Occipital lobe (tissue), 1 donor: ENCODE measurements at regions not wholly inside any gene's neighbourhood (a gene's known extent, or its start where the extent isn't known, plus 50 kb on each side); places are given as distances from the start of the nearest gene placed in this dataset.
A peak's percentile ranks its signal among the peaks of the same experiment; 100 is the strongest.
"Not testable (repeated sequence)": the region's sequence is repeated elsewhere in the genome, so short reads cannot be mapped to it uniquely, and the experiment has no call there.

Experiments
- DNase-seq: peaks from one replicate; lab custom pipeline; 2025; lab: John Stamatoyannopoulos, UW

DNA sequence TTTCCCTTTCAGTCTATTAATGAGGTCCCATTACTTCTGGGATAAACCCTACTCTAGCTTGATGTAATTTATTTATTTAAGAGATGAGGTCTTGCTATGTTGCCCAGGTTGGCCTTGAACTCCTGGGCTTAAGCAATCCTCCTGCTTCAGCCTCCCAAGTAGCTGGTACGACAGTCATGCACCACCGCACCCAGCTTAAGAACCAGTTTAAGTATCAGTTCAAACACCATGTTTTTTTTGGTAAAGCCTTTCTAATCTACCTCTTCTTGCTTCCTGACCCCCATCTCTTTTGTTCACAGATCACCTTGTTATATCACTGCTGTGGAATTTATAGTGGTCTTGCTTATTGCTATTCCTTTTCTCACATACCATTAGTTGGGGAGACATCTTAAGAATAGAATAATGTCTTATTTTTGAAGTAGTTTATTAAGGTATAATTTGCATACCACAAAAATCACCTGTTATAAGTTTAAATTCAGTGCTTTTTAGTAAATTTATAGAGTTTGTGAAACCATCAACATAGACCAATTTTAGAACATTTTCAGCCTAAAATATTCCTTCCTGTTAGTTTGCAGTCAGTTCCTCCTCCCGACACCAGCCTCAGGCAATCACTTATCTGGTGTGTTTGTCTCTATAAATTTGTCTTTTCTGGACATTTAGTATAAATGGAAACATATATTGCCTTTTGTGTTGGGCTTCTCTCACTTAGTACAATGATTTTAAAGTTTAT is 257.9 kb downstream of the PDCD6IP start:
- no peak for DNase-seq

DNA sequence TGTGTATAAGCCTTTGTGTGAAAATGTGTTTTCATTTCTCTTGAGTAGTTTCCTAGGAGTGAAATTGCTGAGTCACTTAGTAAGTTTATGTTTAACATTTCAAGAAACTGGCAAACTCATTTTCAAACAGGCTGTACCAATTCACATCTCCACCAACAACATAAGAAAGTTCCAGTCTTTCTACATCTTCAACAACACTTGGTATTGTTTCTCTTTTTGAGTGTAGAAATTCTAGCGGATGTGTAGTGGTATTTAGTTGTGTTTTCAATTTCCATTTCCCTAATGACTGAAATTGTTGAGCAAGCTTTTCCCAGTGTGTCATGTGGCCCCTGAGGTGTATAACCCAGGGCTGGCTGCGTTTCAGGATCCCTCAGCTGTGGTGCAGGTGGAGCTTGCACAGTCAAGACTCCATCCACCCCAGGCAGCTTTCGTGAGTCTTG is 258.5 kb downstream of the PDCD6IP start:
- no peak for DNase-seq

DNA sequence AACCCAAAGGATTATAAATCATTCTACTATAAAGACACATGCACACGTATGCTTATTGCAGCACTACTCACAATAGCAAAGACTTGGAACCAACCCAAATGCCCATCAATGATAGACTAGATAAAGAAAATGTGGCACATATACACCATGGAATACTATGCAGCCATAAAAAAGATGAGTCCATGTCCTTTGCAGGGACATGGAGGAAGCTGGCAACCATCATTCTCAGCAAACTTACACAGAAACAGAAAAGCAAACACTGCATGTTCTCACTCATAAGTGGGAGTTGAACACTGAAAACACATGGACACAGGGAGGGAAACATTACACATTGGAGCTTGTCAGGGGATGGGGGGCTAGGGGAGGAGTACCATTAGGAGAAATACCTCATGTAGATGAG is 262.6 kb downstream of the PDCD6IP start:
- not testable (repeated sequence) for DNase-seq

DNA sequence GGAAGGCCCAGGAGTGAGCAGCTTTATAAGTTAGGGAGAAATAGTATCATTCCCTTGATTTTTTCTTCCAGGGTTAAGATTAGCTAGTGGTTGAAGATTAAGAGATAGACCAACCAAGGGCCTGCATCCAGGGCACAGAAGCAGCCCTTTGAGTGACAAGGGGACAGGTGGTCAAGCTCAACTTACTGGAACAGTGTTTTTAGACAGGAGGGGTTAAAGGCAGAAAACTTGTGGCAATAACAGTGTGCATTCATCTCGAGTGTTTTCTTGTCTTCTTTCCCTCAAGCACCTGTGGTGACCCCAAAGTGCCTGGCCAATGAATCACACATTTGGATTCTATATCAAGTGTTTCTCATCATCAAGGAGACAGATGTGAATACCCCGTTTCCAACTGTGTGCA is 267.5 kb downstream of the PDCD6IP start:
- DNase-seq: no peak

DNA sequence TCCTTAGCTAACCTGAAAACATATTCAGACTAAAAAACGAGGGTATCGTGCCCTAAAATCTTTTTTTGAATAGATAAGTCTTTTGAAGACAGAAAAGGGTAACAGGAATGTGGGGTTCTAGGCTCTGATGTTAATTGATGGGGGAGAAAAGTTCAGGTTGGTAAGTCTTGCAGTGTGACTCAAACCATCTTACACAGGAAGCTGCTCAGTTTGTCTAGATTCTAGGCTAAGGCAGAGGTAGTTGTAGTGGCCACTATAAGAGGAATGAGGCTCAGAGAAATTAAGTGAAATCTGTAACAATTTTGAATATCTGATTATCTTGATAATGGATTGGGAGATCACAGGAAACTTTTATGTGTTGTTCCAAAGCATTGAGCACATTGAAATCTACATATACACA is 267.9 kb downstream of the PDCD6IP start:
- no peak for DNase-seq

DNA sequence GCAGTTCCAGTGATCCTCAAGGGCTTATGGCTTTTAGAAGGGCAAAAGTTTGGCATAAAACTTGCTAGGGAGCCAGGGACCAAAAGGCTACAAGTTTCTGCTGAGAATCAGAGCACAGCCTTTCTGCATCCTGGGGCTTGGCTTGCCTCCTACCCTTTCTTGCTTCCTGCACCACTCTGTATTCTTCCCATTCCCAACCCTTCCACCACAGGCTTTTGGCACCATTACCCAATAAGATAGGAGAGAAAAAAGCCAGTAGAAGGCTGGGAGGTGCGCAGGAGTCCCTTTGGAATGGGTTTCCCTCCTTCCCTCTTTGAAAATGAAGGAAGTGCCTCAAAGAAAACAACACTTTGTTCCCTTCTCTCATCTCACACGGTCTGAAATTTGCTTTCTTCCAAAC is 268.6 kb downstream of the PDCD6IP start:
- no peak for DNase-seq

DNA sequence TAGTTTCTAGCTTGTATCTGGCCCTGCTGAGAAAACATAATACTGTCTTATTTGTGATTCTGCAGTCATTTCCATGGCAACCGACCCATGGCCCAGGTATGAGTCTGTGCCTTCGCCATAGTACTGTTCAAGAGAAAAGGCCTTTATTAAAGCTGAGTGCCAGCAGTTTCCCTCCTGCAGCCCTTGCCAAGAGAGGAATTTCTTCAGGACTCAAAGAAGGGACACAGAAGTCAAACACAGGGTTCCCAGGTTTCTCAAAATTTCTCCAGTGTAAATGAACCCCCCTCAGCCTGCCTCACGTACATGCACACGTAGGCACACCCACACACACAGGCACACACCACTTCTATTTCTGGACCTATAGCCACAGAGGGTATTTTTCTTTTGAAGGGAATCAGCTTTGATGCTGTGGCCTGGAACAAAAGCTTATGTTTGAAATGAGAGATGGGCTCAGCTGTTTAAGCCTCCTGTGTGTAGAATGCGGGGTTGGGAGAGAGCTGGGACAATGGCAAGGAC is 269.2 kb downstream of the PDCD6IP start:
- peak; percentile 16 for DNase-seq

DNA sequence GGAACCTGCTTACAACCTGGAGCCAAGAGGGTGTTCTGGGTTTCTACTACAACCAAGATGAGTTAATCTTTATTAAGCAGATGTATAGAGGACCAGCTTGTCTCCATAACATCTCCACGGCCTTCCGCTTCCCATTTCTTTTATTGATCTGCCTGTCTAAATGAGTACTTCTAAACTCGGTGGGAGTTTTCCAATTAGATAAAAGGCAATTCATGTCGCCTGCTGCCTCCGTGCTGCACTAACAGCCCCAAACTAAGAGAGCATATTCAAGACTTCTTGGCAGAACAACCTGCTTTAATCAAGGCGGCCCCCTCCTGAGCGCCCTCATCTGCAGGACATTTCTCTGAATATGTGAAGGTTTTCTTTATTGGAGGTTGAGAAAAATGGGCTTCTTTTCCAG is 270.1 kb downstream of the PDCD6IP start:
- no peak for DNase-seq

DNA sequence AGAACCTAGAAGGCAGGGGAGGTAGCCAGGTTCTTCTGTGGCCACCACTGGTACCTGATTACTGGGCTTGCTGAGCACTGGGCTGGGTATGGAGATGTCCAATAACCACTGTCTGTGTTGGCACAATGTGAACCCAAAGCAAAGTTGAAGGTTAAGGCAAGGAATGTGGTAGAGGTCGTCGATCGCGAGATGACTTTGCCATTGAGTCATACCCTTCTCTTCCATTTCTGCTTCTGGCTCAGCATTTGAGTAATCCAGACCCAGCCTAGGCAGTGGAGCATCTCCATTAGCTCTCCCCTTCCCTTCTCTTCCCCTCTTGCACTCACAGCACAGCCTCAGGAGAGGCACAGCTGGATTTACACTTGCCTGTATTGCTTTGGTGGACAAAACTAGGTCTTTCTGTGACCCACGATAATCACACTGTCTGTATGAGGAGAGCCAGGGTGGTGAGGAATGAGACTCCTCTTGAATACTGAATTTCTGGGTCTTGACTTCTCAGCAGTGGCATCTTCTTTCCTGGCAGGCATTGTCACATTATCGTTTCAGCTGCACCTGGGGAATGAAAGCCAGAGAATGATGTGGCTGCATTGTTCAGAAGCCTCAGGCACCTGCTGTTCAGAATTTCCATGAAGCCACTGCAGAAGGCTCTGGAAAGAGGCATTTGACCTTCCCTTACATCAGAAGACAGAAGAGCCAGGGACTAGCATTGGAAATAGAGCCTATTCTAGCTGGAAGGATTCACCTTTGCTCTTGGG is 272.6 kb downstream of the PDCD6IP start:
- DNase-seq: no peak

DNA sequence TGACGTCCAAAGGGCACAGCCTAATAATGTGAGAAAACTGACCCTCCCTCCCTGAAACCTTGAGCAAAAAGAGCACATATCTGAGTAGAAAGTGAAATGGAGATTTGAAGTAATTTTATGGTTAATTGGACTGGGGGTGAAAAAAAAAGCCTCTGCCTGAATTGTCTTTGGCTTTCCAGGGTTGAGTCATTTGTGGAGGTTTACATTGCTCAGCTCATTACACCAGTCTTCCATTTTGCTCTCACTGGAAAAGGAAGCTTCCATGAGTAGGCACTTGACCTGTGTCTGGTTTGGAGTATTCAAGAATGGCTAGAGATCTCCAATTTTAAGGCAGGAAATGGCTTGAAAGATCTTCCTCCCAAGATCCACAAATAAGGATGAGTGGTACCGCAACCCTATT is 273.9 kb downstream of the PDCD6IP start:
- no peak for DNase-seq

DNA sequence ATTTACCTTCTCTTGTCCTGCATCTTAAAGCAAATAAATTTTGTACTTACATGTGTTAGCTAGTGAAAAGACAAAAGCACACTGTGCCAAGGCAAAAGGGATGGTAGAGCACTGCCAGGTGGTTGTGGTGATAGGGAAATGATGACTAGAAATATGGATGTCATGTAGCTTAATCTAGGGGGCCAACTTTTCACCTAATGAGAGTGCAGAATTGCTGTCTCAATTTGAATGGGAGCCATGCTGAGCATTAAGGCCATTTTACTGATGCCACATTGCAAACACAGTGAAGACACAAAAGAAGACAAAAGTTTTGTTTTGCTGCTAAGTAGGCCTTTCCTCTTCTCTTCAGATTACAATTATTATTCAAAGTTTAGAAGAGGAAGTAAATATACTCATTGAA is 274.7 kb downstream of the PDCD6IP start:
- no peak for DNase-seq

DNA sequence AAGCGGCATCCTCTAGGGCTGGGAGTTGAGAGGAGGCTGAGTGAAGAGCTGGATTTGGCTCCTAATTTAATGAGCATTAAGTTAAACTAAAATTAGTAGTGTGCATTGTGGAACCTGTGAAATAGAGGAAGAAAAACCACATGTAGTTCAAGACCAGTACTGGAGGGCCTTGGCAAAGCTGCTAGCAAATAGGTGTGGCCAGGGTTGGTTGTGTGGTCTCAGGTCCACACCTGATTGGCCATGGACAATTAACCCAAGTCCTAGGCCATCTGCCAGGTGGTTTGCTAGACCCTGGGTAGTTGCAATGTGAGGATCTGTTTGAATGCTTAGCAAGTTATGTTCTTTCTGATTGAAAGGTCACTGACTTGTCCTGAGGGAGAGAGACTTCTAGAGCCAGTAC is 275.5 kb downstream of the PDCD6IP start:
- DNase-seq: no peak

DNA sequence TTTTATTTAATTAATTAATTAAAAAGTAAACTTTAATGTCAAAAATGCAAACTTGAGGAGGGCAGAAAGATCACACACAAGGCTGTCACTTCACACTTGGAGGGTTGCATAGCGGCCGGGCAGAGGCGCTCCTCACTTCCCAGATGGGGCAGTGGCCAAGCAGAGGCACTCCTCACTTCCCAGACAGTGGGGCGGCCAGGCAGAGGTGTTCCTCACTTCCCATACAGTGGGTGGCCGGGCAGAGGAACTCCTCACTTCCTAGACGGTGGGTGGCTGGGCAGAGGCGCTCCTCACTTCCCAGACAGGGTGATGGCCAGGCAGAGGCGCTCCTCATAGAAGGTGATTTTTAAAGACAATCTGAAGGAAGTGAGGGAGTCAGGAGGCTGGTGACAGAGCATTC is 277.5 kb downstream of the PDCD6IP start:
- DNase-seq: no peak

DNA sequence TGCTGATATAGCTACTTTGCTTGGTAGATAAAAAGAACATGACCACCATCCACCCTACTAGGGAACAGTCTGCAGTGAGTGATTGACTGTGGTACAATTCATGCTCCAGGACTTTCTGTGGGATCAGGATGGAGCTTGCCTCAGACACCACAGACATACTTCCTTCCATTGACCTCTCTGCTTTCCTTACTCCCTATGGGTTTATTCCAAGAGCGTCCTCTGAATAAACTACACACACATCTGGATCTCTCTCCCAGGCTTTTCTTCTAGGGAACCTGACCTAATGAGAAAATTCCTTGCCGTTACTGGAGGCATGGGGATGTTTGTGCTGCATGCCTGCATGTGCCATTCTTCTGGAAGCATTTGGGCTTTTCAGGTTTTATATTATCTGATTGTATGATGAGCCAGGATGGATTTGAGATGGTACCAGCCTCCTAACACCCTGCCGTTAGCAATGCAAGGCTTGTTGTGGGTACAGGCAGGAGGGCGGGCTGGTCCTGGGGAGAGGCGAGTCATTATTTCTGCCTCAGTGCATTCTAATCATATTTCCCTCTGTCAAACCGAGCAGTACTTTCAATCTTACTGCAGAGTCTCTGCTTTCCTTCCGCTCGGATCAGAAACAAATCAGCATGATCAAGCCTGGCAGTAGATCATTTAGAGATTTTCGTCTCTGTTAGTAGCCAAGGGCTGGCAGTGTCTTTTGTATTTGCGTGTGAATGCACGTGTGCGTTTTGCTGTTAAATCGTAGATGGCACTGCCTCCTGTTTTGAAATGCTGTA is 279.2 kb downstream of the PDCD6IP start:
- no peak for DNase-seq

DNA sequence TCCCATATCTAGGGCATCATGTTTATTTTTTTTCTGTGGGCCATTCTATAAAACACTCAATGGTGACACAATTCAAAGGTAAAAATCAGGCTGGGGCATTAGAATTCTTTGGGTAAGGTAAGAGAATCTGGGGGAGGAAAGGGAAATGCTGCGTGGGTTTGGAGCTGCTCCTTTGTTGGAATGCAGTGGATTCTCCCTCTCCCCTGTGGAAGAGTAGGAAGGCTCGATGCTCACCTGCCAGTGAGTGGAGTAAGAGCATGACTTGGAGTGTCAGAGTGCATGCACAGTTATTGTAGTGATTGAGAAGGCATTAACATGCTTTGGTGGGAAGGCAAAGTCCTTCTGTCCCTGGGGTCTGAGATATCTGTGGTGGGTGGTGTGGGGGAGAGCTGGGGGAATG is 280.0 kb downstream of the PDCD6IP start:
- DNase-seq: no peak

DNA sequence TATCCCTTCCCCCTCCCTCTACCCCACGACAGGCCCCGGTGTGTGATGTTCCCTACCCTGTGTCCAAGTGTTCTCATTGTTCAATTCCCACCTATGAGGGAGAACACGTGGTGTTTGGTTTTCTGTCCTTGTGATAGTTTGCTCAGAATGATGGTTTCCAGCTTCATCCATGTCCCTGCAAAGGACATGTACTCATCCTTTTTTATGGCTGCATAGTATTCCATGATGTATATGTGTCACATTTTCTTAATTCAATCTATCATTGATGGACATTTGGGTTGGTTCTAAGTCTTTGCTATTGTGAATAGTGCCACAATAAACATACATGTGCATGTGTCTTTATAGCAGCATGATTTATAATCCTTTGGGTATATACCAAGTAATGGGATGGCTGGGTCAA is 281.4 kb downstream of the PDCD6IP start:
- DNase-seq: not testable (repeated sequence)

DNA sequence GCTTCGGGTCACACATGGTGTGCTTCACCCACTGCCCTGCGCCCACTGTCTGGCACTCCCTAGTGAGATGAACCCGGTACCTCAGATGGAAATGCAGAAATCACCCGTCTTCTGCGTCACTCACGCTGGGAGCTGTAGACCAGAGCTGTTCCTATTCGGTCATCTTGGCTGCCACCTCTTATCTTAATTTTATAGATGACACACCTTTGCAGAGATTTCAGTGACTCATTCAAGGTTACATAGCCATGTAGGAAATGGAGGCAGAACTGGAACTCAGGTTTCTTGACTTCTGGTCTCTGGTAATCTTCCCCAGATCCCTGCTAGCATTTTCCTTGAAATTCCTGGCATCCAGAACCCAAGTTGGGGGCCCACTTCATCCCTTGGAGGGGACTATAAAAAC is 291.9 kb downstream of the PDCD6IP start:
- not testable (repeated sequence) for DNase-seq

DNA sequence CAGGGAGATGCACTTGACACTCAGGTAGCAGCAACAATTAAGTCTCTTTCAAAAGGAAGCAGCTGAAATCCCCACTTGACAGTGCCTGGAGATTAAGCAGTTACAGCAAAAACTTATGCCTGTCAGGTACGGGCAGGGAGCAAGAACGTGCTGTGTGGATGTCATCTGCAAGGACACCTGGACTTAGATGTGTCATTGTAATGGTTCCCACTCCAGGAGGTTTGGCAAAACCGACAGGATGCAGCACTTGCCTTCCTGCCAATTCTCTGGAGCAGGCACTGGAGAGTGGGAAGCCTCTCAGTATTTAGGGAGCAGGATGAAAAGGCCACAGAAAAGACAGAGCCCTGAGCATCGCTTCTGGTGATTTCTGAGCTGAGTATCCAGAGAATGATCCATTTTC is 292.4 kb downstream of the PDCD6IP start:
- DNase-seq: peak; percentile 31

DNA sequence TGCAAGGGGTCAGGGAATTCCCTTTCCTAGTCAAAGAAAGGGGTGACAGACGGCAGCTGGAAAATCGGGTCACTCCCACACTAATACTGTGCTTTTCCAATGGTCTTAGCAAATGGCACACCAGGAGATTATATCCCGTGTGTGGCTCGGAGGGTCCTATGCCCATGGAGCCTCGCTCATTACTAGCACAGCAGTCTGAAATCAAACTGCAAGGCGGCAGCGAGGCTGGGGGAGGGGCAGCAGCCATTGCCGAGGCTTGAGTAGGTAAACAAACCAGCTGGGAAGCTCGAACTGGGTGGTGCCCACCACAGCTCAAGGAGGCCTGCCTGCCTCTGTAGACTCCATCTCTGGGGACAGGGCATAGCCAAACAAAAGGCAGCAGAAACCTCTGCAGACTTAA is 295.9 kb downstream of the PDCD6IP start:
- not testable (repeated sequence) for DNase-seq

DNA sequence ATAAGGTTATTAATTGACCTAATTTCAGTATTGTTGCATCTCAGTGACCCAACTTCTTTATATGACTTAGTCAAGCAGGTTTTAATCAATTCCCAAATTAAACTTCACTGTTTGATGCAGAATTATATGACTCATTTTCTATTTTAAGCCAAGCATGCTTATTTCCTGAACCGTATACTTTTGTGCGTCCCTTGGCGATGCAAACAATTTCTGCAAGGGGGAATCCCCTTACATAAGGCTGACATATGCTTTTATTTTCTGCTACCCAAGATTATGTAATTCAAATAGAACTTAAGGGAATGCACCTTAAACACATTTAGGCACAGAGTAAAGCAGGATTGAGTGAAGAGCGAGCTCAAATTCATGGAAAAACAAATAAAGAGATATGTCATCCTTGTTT is 303.9 kb downstream of the PDCD6IP start:
- no peak for DNase-seq

DNA sequence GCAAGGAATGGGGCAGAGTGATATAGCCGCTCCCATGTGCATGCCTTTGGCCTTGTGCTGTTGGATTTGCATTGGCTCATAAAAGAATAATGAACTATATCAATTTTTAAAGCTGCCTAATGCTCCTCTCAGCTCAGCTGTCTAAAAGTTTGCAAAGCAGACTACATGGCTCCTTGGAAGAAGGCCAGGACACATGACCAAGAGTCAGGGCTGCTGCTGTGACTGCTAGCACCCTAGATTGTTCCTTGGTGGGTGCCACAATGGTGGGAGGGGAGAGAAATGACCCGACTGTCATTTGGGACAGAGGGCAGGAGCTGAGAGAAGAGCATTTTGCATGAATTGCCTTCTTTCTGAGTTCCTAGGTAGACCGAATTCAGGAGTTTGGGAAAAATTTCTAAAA is 307.9 kb downstream of the PDCD6IP start:
- DNase-seq: no peak

DNA sequence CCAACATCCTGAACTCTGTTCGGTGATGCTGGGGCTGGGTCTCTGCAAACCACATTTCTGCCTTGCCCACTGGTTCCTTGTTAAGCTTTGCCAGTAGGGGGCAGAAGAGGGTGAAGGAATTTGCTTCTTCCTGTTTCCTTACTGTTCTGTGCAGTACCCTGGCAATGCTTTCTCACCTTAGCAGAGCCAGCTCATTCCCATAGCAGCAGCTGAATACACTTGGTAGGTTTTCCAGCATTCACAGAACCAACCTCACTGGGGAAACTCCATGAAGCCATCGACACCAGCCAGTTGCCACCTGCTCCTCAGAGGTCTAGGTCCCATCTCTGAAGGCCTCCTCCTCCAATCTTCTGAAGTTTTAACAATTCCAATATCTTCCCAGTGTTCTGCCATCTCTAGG is 308.4 kb downstream of the PDCD6IP start:
- DNase-seq: no peak
